WTC11 (cell line): ENCODE measurements at regions not wholly inside any gene's neighbourhood (a gene's known extent, or its start where the extent isn't known, plus 50 kb on each side); places are given as distances from the start of the nearest gene placed in this dataset.

Experiments
- ZNF512 ChIP-seq: sonication (generic); formaldehyde crosslinking; IDR thresholded peaks from 2 replicates; pipeline ENCODE4 v1.8.1; 2022; ENCODE audit warnings: missing genetic modification reagents, borderline replicate concordance
- TF ChIP-seq, protein P1 (sequence below): sonication (generic); formaldehyde crosslinking; IDR thresholded peaks from 2 replicates; pipeline ENCODE4 v1.8.1; 2023; ENCODE audit warnings: mild to moderate bottlenecking, missing genetic modification reagents, borderline replicate concordance
- TF ChIP-seq, protein P2 (sequence below): fragments of 200-600 bp; IDR thresholded peaks from 2 replicates; pipeline ENCODE4 v1.8.0; 2022; ENCODE audit warnings: antibody characterized with exemption

- no peak for TF ChIP-seq ZNF512 (CRISPR knock-in tag)
- TF ChIP-seq, protein P1, sequence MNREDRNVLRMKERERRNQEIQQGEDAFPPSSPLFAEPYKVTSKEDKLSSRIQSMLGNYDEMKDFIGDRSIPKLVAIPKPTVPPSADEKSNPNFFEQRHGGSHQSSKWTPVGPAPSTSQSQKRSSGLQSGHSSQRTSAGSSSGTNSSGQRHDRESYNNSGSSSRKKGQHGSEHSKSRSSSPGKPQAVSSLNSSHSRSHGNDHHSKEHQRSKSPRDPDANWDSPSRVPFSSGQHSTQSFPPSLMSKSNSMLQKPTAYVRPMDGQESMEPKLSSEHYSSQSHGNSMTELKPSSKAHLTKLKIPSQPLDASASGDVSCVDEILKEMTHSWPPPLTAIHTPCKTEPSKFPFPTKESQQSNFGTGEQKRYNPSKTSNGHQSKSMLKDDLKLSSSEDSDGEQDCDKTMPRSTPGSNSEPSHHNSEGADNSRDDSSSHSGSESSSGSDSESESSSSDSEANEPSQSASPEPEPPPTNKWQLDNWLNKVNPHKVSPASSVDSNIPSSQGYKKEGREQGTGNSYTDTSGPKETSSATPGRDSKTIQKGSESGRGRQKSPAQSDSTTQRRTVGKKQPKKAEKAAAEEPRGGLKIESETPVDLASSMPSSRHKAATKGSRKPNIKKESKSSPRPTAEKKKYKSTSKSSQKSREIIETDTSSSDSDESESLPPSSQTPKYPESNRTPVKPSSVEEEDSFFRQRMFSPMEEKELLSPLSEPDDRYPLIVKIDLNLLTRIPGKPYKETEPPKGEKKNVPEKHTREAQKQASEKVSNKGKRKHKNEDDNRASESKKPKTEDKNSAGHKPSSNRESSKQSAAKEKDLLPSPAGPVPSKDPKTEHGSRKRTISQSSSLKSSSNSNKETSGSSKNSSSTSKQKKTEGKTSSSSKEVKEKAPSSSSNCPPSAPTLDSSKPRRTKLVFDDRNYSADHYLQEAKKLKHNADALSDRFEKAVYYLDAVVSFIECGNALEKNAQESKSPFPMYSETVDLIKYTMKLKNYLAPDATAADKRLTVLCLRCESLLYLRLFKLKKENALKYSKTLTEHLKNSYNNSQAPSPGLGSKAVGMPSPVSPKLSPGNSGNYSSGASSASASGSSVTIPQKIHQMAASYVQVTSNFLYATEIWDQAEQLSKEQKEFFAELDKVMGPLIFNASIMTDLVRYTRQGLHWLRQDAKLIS (CRISPR knock-in tag): no peak
- TF ChIP-seq, protein P2, sequence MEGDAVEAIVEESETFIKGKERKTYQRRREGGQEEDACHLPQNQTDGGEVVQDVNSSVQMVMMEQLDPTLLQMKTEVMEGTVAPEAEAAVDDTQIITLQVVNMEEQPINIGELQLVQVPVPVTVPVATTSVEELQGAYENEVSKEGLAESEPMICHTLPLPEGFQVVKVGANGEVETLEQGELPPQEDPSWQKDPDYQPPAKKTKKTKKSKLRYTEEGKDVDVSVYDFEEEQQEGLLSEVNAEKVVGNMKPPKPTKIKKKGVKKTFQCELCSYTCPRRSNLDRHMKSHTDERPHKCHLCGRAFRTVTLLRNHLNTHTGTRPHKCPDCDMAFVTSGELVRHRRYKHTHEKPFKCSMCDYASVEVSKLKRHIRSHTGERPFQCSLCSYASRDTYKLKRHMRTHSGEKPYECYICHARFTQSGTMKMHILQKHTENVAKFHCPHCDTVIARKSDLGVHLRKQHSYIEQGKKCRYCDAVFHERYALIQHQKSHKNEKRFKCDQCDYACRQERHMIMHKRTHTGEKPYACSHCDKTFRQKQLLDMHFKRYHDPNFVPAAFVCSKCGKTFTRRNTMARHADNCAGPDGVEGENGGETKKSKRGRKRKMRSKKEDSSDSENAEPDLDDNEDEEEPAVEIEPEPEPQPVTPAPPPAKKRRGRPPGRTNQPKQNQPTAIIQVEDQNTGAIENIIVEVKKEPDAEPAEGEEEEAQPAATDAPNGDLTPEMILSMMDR: no peak
These were observed 255.2 kb downstream of the MN1 start for GRCh38 chr22:27546157-27546935.
